Amygdala (tissue), 56 donors: ENCODE measurements at regions not wholly inside any gene's neighbourhood (a gene's known extent, or its start where the extent isn't known, plus 50 kb on each side); places are given as distances from the start of the nearest gene placed in this dataset.

ENCODE experiments used
- DNase-seq, 56 donors: peaks; one replicate each; lab custom pipeline; 2025; lab: John Stamatoyannopoulos, UW

GRCh38 chr1:29457496-29458368 lies 221.4 kb downstream of the PTPRU start:
- DNase-seq: no peak

GRCh38 chr1:29456685-29457435 lies 220.5 kb downstream of the PTPRU start:
- DNase-seq: no peak

GRCh38 chr1:29455781-29456180 lies 219.5 kb downstream of the PTPRU start:
- no peak for DNase-seq

GRCh38 chr1:29454616-29455380 lies 218.5 kb downstream of the PTPRU start:
- DNase-seq: no peak

- DNase-seq: no peak
These were observed 217.3 kb downstream of the PTPRU start for GRCh38 chr1:29453502-29454240.

- DNase-seq: no peak
These were observed 216.3 kb downstream of the PTPRU start for GRCh38 chr1:29452463-29453230.

- no peak for DNase-seq
These were observed 215.1 kb downstream of the PTPRU start for GRCh38 chr1:29451368-29451892.

GRCh38 chr1:29450591-29450990 lies 214.3 kb downstream of the PTPRU start:
- DNase-seq: no peak

GRCh38 chr1:29448456-29449235 lies 212.3 kb downstream of the PTPRU start:
- DNase-seq: no peak

GRCh38 chr1:29447368-29447767 lies 211.0 kb downstream of the PTPRU start:
- DNase-seq: no peak

- no peak for DNase-seq
These were observed 208.7 kb downstream of the PTPRU start for GRCh38 chr1:29444782-29445729.

GRCh38 chr1:29444081-29444715 lies 207.9 kb downstream of the PTPRU start:
- DNase-seq: no peak

- DNase-seq: peak in 1 of 56 donors; percentile 2
These were observed 205.8 kb downstream of the PTPRU start for GRCh38 chr1:29441916-29442668.

GRCh38 chr1:29439615-29440014 lies 203.3 kb downstream of the PTPRU start:
- no peak for DNase-seq

- DNase-seq: no peak
These were observed 202.7 kb downstream of the PTPRU start for GRCh38 chr1:29438991-29439390.

GRCh38 chr1:29437946-29438345 lies 201.6 kb downstream of the PTPRU start:
- DNase-seq: no peak
